ENCODE measurements at regions not wholly inside any gene's neighbourhood (a gene's known extent, or its start where the extent isn't known, plus 50 kb on each side); places are given as distances from the start of the nearest gene placed in this dataset.

DNA sequence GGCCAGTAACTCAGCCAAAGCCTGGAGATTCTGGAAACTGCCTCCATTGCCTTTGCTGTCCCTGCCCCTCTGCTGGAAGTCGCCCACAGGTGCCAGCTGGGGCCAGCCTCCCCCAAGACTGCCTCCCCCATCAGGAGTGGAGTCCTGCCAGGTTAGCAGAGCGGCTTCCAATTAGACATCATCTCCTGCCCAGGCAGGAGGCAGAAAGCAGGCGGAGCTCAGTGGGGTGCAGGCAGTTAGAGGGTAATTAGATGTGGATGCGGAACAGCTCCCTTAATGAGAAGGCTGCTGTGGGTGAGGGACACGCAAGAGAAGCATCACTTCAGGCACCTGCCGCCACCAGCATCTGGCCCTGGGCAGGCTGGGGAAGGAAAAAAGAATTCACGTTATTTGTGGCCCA is 90.9 kb upstream of the TP53I11 start:
- no peaks in the 10 kb centered on the region for H3K36me3 ChIP-seq (replicated peaks in 1 of 2; ENCODE audit: control insufficient read depth in 1 of 2, insufficient read depth in 2 of 2, low read length in 1 of 2)
- no peaks in the 10 kb centered on the region for H4K20me1 ChIP-seq (ENCODE audit: insufficient read depth)
- no peaks in the 10 kb centered on the region for H3K79me2 ChIP-seq (ENCODE audit: insufficient read depth)
- CTCF ChIA-PET: interaction anchor here (1.2 to 3.3 kb wide), 7 partner anchors 9 to 105 kb away, joined by 3 to 12 read pairs (median 6); no protein-coding TSS in a partner anchor
- H3K27me3 ChIP-seq (ENCODE audit: insufficient read depth): peaks cover 6% of the 10 kb centered on the region; the same call in 1 of the 2 replicates
- no peak overlapping the region for H3K4me2 ChIP-seq
- no peaks in the 10 kb centered on the region for H3F3A ChIP-seq (replicated peaks; ENCODE audit: insufficient read depth)
- H3K9me2 ChIP-seq: no peaks in the 10 kb centered on the region
- H3K27ac ChIP-seq (ENCODE audit: low read depth in 2 of 2, low read length in 1 of 2): no peak overlapping the region
- DNase-seq: no peak
- no peak for TF ChIP-seq SIN3A (IDR thresholded peaks at IDR 0.05; ENCODE audit: borderline replicate concordance, low read depth, low read length)
- TF ChIP-seq NFIC (IDR thresholded peaks at IDR 0.05; ENCODE audit: borderline replicate concordance): no peak
- 64% methylated on average over 6 of the region's 7 CpGs for WGBS (ENCODE audit: low lambda C conversion rate)
- H3K4me1 ChIP-seq (ENCODE audit: control insufficient read depth in 1 of 2, insufficient read depth in 2 of 2, low read depth in 1 of 2, low read length in 1 of 2): peaks cover 9 to 28% of the 10 kb centered on the region in 2 experiments; a peak in 3 of 4 replicates
- H3K4me3 ChIP-seq (ENCODE audit: low read depth in 2 of 2, low read length in 1 of 2): no peak overlapping the region
- H2AFZ ChIP-seq (ENCODE audit: low read depth): no peak overlapping the region
- H3K9me3 ChIP-seq: no peaks in the 10 kb centered on the region
- no peak overlapping the region for H3K9ac ChIP-seq
- POLR2A ChIA-PET: no interaction called here

- no peaks in the 10 kb centered on the region for H3K9me2 ChIP-seq
- no peaks in the 10 kb centered on the region for H3K9me3 ChIP-seq
- H4K20me1 ChIP-seq (ENCODE audit: insufficient read depth): no peaks in the 10 kb centered on the region
- H3K27ac ChIP-seq (ENCODE audit: low read depth in 2 of 2, low read length in 1 of 2): no peak overlapping the region
- WGBS (ENCODE audit: low lambda C conversion rate): 53% methylated on average over 2 of the region's 4 CpGs
- no peaks in the 10 kb centered on the region for H3K36me3 ChIP-seq (replicated peaks in 1 of 2; ENCODE audit: control insufficient read depth in 1 of 2, insufficient read depth in 2 of 2, low read length in 1 of 2)
- H3K4me1 ChIP-seq (ENCODE audit: control insufficient read depth in 1 of 2, insufficient read depth in 2 of 2, low read depth in 1 of 2, low read length in 1 of 2): peaks cover 10 to 28% of the 10 kb centered on the region in 2 experiments; a peak in 3 of 4 replicates
- POLR2A ChIA-PET: no interaction called here
- TF ChIP-seq FOXJ3 (CRISPR knock-in tag; IDR thresholded peaks at IDR 0.05) (no peak), RXRA (IDR thresholded peaks at IDR 0.05; ENCODE audit: borderline replicate concordance, low read depth) (no peak), POLR2AphosphoS5 (IDR thresholded peaks at IDR 0.05; ENCODE audit: low read depth, low read length) (no peak), SIN3A (IDR thresholded peaks at IDR 0.05; ENCODE audit: borderline replicate concordance, low read depth, low read length) (no peak), MEF2A (IDR thresholded peaks at IDR 0.05; ENCODE audit: borderline replicate concordance, low read depth) (no peak), FOSL2 (IDR thresholded peaks at IDR 0.05; ENCODE audit: borderline replicate concordance, low read depth) (no peak), PBX3 (IDR thresholded peaks at IDR 0.05) (no peak), NFIC (IDR thresholded peaks at IDR 0.05; ENCODE audit: borderline replicate concordance) (no peak), GATA2 (CRISPR knock-in tag; IDR thresholded peaks at IDR 0.05) (no peak), EZH2phosphoT487 (IDR thresholded peaks at IDR 0.05; ENCODE audit: borderline replicate concordance, low read depth) (no peak), RAD21 (IDR thresholded peaks at IDR 0.05; ENCODE audit: low read length) (no peak), USF1 (IDR thresholded peaks at IDR 0.05; ENCODE audit: borderline replicate concordance, low read depth) (no peak), GABPA (IDR thresholded peaks at IDR 0.05; ENCODE audit: low read depth) (no peak), FOXM1 (IDR thresholded peaks at IDR 0.05; ENCODE audit: low read depth) (no peak), EP300 (IDR thresholded peaks at IDR 0.05; ENCODE audit: borderline replicate concordance in 1 of 2, low read depth in 1 of 2, low read length in 1 of 2) (no peak)
- TF ChIP-seq, protein P1, sequence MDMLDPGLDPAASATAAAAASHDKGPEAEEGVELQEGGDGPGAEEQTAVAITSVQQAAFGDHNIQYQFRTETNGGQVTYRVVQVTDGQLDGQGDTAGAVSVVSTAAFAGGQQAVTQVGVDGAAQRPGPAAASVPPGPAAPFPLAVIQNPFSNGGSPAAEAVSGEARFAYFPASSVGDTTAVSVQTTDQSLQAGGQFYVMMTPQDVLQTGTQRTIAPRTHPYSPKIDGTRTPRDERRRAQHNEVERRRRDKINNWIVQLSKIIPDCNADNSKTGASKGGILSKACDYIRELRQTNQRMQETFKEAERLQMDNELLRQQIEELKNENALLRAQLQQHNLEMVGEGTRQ (IDR thresholded peaks at IDR 0.05; ENCODE audit: borderline replicate concordance, low read depth, low read length): no peak
- TF ChIP-seq, protein P2, sequence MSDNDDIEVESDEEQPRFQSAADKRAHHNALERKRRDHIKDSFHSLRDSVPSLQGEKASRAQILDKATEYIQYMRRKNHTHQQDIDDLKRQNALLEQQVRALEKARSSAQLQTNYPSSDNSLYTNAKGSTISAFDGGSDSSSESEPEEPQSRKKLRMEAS (IDR thresholded peaks at IDR 0.05; ENCODE audit: low read depth): no peak
- CTCF ChIA-PET: interaction anchor here (0.8 to 3.3 kb wide), 7 partner anchors 10 to 191 kb away, joined by 3 to 12 read pairs (median 3); no protein-coding TSS in a partner anchor
- H3K27me3 ChIP-seq (ENCODE audit: insufficient read depth): peaks cover 6% of the 10 kb centered on the region; the same call in 1 of the 2 replicates
- H3F3A ChIP-seq (replicated peaks; ENCODE audit: insufficient read depth): no peaks in the 10 kb centered on the region
- no peak overlapping the region for H2AFZ ChIP-seq (ENCODE audit: low read depth)
- peak; percentile 54 for DNase-seq
- H3K4me3 ChIP-seq (ENCODE audit: low read depth in 2 of 2, low read length in 1 of 2): no peak overlapping the region
- no peaks in the 10 kb centered on the region for H3K79me2 ChIP-seq (ENCODE audit: insufficient read depth)
- H3K9ac ChIP-seq: no peak overlapping the region
- no peak overlapping the region for H3K4me2 ChIP-seq
These were observed 91.9 kb upstream of the TP53I11 start for GRCh38 chr11:45042560-45042959.

Data from SK-N-SH (cell line).